ENCODE measurements at regions not wholly inside any gene's neighbourhood (a gene's known extent, or its start where the extent isn't known, plus 50 kb on each side); places are given as distances from the start of the nearest gene placed in this dataset.

DNA sequence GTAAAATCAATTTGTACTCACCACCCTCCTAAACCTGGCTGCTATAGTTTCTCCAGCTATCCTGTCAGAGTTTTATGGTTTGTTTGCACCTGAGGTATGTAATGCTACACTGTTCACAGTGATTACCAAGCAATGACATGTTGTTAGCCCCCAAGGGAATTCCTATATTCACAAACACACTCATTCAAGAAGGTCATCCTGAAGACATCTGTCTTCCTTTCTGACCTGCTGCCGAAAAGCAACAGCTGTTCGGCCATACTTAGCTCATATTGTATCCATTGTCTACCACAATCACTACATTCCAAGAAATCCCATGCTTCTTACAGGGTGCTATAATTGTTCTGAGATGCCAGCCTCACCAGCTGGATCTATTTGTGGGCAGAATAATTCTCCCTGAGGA lies 160.1 kb upstream of the GYPA start:
- TF ChIP-seq, protein P1, sequence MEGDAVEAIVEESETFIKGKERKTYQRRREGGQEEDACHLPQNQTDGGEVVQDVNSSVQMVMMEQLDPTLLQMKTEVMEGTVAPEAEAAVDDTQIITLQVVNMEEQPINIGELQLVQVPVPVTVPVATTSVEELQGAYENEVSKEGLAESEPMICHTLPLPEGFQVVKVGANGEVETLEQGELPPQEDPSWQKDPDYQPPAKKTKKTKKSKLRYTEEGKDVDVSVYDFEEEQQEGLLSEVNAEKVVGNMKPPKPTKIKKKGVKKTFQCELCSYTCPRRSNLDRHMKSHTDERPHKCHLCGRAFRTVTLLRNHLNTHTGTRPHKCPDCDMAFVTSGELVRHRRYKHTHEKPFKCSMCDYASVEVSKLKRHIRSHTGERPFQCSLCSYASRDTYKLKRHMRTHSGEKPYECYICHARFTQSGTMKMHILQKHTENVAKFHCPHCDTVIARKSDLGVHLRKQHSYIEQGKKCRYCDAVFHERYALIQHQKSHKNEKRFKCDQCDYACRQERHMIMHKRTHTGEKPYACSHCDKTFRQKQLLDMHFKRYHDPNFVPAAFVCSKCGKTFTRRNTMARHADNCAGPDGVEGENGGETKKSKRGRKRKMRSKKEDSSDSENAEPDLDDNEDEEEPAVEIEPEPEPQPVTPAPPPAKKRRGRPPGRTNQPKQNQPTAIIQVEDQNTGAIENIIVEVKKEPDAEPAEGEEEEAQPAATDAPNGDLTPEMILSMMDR (IDR thresholded peaks at IDR 0.05; ENCODE audit: low read depth, low read length, poor library complexity, severe bottlenecking), result no peak
- no peak for TF ChIP-seq EZH2phosphoT487 (IDR thresholded peaks at IDR 0.05; ENCODE audit: borderline replicate concordance, low read length)

All from DOHH2 (cell line).